Activated CD8-positive, alpha-beta memory T cell treated with anti-CD3 and anti-CD28 coated beads for 36 hours (primary cell): ENCODE measurements at regions not wholly inside any gene's neighbourhood (a gene's known extent, or its start where the extent isn't known, plus 50 kb on each side); places are given as distances from the start of the nearest gene placed in this dataset.

Experiments used
- CTCF ChIA-PET: fragments of 350-600 bp; sonication (Branson Sonifier 250); formaldehyde crosslinking; loops from one replicate; lab custom pipeline; 2021; ENCODE audit warnings: antibody characterized with exemption; lab: Charles Lee
- POLR2A ChIA-PET: fragments of 350-600 bp; sonication (Branson Sonifier 250); formaldehyde crosslinking; loops from one replicate; lab custom pipeline; 2021; ENCODE audit warnings: antibody characterized with exemption; lab: Charles Lee

GRCh38 chr5:117065800-117066199 lies 491.2 kb upstream of the SEMA6A start:
- POLR2A ChIA-PET, result no interaction called here

DNA sequence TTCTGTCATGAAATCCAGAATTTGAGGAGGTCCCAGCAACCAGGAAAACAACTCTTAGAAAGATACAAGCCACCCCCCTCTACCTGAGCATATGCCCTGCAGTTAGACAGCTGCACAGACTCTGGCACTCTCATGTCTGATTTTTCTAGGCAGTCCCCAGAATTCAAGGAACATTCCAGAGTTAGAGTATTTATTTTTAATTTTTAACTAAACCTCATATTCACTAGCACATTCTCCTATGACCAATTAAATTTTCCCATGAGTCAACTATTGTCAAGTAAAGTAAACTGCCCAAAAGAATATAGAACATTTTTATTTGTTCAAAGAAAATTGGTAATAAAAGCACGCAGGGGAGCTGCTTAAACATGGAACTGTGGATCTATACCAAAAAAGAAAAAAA lies 490.5 kb upstream of the SEMA6A start:
- POLR2A ChIA-PET, result no interaction called here
- CTCF ChIA-PET, result no interaction called here

More at GRCh38 chr5:117065800-117066199, 491.2 kb upstream of the SEMA6A start:
- CTCF ChIA-PET, result no interaction called here

GRCh38 chr5:117060099-117060498 lies 485.5 kb upstream of the SEMA6A start:
- ChIA-PET CTCF (no interaction called here), POLR2A (no interaction called here)

DNA sequence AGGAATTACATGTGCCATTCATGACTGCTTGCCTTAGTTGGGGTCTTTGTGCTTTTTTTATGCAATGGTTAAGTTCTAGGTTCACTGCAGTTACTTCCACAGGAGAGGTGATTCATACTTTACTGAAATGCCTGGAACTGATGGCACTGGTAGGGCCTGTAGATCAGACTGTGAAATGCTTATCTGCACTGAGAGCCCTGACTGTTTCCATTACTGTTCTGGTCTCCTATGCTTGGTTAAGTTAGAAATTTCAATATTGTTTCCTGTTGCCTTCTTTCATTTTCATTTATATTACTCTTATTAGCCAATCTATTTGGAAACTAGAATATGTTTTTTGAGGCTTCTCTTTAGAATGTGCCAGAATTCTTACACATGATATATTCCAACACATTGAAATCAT lies 484.1 kb upstream of the SEMA6A start:
- ChIA-PET CTCF (no interaction called here), POLR2A (no interaction called here)

DNA sequence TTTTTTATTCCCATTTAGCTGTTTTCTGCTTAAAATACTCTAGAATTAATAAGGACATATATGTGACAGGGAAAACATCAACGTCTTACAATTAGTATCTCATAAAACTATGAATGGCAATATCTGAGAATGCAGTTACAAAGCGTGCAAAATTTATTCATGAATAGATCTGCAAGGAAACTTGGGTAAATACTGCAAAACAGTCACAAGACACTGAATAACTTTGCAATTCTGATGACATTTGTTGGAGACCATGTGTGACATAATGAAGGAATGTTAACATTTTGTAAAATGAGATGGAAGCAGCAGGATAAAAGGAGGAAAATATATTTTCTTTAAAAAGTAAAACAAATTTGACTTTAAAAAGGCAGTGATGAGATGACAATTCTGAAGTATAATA lies 480.9 kb upstream of the SEMA6A start:
- ChIA-PET CTCF (no interaction called here), POLR2A (no interaction called here)

- POLR2A ChIA-PET, result no interaction called here
- CTCF ChIA-PET, result no interaction called here
Observed at GRCh38 chr5:117054911-117055310, 480.3 kb upstream of the SEMA6A start.

- ChIA-PET CTCF (no interaction called here), POLR2A (no interaction called here)
Observed at GRCh38 chr5:117054141-117054540, 479.5 kb upstream of the SEMA6A start.

DNA sequence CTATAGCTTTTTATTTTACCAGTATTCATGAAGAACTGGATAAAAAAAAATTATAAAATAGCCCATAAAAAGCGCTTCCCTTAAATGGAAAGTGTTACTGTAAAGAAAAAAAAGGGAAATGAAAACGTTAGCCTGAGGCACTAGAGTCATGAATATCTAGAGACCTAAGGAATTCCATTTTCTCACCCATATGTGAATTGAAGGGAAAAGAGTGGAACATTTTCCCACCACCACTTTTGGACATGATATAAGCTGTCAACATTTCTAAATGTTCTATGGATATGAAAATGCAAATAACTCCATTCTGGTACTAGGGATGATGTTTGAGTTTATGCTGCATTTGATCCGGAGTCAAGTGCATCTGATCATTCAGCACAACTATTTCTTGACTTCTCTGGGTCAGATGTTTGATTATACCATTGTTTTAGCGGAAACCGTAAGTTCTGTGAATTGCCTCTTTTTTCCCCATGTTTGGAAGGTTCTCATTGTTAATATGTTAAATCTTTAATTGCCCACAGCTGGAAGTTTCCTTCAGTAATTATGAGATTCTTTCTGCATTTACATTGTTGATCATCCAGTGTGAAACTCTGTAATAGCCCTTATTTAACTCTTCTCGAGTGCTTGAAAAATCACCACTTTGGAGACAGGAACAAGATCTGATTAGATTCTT lies 467.4 kb upstream of the SEMA6A start:
- POLR2A ChIA-PET, result no interaction called here
- CTCF ChIA-PET, result no interaction called here

DNA sequence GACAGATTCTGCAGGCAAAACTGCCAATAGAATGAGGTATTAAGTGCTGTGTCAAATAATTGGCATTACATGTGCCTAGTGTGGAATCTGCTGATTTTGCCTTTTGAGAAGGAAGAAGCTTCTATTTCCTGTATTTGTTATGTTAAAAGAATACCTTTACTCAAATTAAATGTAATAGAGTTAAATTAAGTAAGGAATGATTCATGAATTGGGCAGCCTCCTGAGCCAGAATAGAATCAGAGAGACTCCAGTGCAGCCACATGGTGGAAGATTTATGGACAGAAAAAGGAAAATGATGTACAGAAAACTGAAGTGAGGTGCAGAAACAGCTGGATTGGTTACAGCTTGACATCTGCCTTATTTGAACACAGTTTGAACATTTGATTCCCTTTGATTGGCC lies 464.4 kb upstream of the SEMA6A start:
- CTCF ChIA-PET, result no interaction called here
- POLR2A ChIA-PET, result no interaction called here

DNA sequence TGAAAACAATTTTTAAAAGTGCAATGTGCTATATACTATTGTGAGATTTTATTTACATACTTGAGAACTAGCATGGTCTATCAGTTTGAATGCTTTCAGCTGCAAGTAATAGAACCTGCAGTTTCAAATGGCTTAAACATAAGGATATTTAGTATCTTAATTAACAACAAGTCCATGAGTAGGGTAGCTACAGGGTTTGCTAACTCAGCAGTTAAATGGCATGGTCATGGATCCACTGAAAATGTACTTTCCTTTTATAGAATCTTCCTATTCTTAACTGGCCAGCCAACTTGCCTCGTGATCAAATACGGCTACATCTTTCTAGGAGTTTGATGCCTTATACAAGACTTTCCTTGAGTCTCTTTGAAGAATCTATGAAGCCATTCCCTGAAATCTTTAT lies 452.8 kb upstream of the SEMA6A start:
- CTCF ChIA-PET, result no interaction called here
- POLR2A ChIA-PET, result no interaction called here

- ChIA-PET POLR2A (no interaction called here), CTCF (no interaction called here)
Observed at GRCh38 chr5:117020999-117021398, 446.4 kb upstream of the SEMA6A start.

- CTCF ChIA-PET, result no interaction called here
- POLR2A ChIA-PET, result no interaction called here
Observed at GRCh38 chr5:117013280-117013877, 438.8 kb upstream of the SEMA6A start.

DNA sequence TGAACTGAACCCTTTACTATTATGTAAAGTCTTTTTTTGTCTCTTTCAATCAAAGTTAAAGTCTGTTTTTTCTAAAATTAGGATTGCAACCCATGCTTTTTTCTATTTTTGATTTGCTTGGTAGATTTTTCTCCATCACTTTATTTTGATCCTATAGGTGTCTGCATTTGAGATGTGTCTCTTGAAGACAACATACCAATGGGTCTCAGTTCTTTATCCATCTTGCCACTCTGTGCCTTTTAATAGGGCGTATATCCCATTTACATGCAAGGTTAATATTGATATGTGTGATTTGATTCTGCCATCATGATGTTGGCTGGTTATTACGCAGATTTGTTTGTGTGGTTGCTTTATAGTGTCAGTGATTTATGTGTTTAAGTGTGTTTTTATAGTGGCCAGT lies 436.0 kb upstream of the SEMA6A start:
- ChIA-PET CTCF (no interaction called here), POLR2A (no interaction called here)

GRCh38 chr5:116998024-116998423 lies 423.4 kb upstream of the SEMA6A start:
- CTCF ChIA-PET, result no interaction called here

DNA sequence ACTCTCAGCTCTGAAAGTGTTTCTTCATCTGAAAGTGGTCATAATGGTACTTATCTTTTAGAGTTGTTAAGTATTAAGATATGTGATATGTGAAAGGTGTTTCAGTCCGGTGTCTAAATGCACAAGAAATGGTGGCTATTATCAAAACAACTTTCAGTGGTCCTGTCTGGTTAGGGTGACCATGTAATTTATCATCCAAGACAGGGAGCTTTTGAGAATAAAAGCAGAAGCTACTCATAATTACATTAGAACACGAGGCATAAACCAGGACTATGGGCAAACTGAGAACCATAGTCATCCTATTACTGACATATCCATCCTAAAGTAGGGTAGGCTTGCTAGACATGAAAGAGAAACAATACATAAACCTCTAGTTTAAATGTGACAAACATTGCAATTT lies 418.1 kb upstream of the SEMA6A start:
- ChIA-PET POLR2A (no interaction called here), CTCF (no interaction called here)

More at GRCh38 chr5:116998024-116998423, 423.4 kb upstream of the SEMA6A start:
- POLR2A ChIA-PET, result no interaction called here

DNA sequence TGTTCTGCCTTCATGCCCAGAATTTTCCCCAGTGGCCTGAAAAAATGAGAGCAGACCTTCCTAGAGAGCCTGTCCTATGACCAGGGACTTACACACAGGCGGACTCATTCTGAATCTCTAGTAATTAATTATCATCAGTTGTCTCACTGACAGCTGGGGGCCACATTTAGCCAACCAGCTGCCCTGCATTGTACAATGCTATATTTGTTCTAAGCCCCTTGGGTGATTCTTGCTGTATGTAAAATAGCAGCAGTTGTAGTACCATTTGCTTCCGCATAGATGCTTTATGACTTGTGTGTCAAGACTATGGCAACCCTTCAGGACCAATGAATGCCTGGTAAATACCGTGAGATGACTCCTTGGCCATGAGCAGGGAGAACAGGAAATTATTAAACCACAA lies 415.4 kb upstream of the SEMA6A start:
- CTCF ChIA-PET, result no interaction called here
- POLR2A ChIA-PET, result no interaction called here

DNA sequence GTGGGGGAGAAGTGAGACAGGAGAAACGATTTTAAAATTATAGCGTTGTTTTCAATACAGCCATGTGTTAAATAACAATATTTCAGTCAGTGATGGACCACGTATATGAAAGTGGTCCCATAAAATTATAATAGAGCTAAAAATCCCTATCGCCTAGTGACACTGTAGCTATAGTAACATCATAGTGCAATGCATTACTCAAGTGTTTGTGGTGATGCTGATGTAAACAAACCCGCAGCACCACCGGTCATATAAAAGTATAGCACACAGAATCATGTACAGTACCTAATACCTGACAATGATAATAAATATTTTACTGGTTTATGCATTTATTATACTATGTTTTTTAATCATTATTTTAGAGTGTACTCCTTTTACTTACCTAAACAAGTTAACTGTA lies 407.4 kb upstream of the SEMA6A start:
- ChIA-PET POLR2A (no interaction called here), CTCF (no interaction called here)

GRCh38 chr5:116980581-116980980 lies 406.0 kb upstream of the SEMA6A start:
- ChIA-PET POLR2A (no interaction called here), CTCF (no interaction called here)

- ChIA-PET CTCF (no interaction called here), POLR2A (no interaction called here)
Observed at GRCh38 chr5:116976767-116977166, 402.1 kb upstream of the SEMA6A start.

GRCh38 chr5:116971131-116971530 lies 396.5 kb upstream of the SEMA6A start:
- CTCF ChIA-PET, result no interaction called here

DNA sequence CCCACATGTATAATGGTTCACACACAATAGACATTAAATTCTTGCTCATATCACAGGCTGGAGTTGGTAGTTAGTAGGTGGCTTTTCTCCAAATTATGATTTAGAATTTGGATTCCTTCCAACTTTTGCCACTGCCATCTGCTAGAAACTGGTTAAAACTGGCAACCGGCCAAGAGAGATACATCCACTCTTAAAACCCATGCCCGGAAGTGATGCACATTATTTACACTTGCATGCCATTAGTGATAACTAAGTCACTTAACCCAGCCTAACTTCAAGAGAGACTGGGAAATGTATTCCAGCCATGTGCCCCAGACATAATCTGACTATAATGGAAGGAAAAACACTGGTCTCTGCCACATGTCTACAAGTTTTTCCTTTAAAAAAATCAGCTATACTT lies 395.7 kb upstream of the SEMA6A start:
- CTCF ChIA-PET, result no interaction called here
- POLR2A ChIA-PET, result no interaction called here

More at GRCh38 chr5:116971131-116971530, 396.5 kb upstream of the SEMA6A start:
- POLR2A ChIA-PET, result no interaction called here

- CTCF ChIA-PET, result no interaction called here
Observed at GRCh38 chr5:116964438-116964837, 389.8 kb upstream of the SEMA6A start.

More at GRCh38 chr5:116964438-116964837, 389.8 kb upstream of the SEMA6A start:
- POLR2A ChIA-PET, result no interaction called here
